IgD-negative memory B cell (primary cell): ENCODE measurements at regions not wholly inside any gene's neighbourhood (a gene's known extent, or its start where the extent isn't known, plus 50 kb on each side); places are given as distances from the start of the nearest gene placed in this dataset.
A peak's percentile ranks its signal among the peaks of the same experiment; 100 is the strongest.
"Not testable (repeated sequence)": the region's sequence is repeated elsewhere in the genome, so short reads cannot be mapped to it uniquely, and the experiment has no call there.

ENCODE experiments used
- H3K27ac Mint-ChIP-seq, 3 donors: one replicate each; pipeline ENCODE4 v1.8.0; 2020 to 2022; ENCODE audit warnings: mild to moderate bottlenecking in 3 of 3, mixed read lengths in 3 of 3, moderate library complexity in 1 of 3
- H3K27me3 Mint-ChIP-seq: one replicate; pipeline ENCODE4 v1.8.0; 2021; ENCODE audit warnings: mixed read lengths
- H3K36me3 Mint-ChIP-seq: one replicate; pipeline ENCODE4 v1.8.0; 2020; ENCODE audit warnings: mild to moderate bottlenecking, mixed read lengths
- H3K4me1 Mint-ChIP-seq, 3 donors: one replicate each; pipeline ENCODE4 v1.8.0; 2020 to 2022; ENCODE audit warnings: mixed read lengths in 3 of 3, mild to moderate bottlenecking in 1 of 3
- H3K4me3 Mint-ChIP-seq, 4 donors: one replicate each; pipeline ENCODE4 v1.8.0; 2020 to 2022; ENCODE audit warnings: mild to moderate bottlenecking in 4 of 4, mixed read lengths in 4 of 4, moderate library complexity in 3 of 4
- H3K9me3 Mint-ChIP-seq, 3 donors: one replicate each; pipeline ENCODE4 v1.8.0; 2020 to 2021; ENCODE audit warnings: mixed read lengths in 3 of 3, mild to moderate bottlenecking in 1 of 3

DNA sequence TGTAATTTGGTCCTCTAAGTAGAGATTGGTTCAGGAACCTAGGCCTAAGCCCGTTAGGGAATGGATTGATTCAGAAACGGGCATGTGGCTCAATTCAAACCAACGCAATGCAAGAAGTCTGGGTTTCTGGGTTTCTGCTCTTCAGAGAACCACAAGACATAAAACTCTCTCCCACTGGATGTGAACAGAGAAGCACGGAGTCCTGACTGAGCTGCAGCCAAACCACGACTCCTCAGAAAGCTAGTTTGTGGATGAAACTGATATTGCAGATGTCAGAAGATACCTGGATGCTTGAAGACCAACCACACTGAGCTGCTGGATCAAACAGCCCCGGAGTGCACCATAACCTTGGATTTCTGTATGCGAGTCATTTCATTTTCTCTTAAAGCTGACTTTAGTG is 50.0 kb downstream of the SOD2 start:
- H3K4me1 Mint-ChIP-seq: peaks cover 0 to 2% (median 0%) of the 10 kb centered on the region in 3 donors
- H3K27me3 Mint-ChIP-seq: no peaks in the 10 kb centered on the region
- peaks cover 13% of the 10 kb centered on the region for H3K36me3 Mint-ChIP-seq
- no peak overlapping the region for H3K4me3 Mint-ChIP-seq
- peak overlapping the region in 1 of 3 donors; percentile 65 for H3K27ac Mint-ChIP-seq
- H3K9me3 Mint-ChIP-seq: peaks cover 3 to 18% (median 8%) of the 10 kb centered on the region in 3 donors

GRCh38 chr6:159642481-159642880 is 50.6 kb downstream of the SOD2 start:
- no peak overlapping the region for H3K4me3 Mint-ChIP-seq
- peaks cover 5 to 21% (median 11%) of the 10 kb centered on the region in 3 donors for H3K9me3 Mint-ChIP-seq
- H3K27me3 Mint-ChIP-seq: no peaks in the 10 kb centered on the region
- no peak overlapping the region for H3K27ac Mint-ChIP-seq
- peaks cover 0 to 2% (median 0%) of the 10 kb centered on the region in 3 donors for H3K4me1 Mint-ChIP-seq
- H3K36me3 Mint-ChIP-seq: peaks cover 13% of the 10 kb centered on the region

DNA sequence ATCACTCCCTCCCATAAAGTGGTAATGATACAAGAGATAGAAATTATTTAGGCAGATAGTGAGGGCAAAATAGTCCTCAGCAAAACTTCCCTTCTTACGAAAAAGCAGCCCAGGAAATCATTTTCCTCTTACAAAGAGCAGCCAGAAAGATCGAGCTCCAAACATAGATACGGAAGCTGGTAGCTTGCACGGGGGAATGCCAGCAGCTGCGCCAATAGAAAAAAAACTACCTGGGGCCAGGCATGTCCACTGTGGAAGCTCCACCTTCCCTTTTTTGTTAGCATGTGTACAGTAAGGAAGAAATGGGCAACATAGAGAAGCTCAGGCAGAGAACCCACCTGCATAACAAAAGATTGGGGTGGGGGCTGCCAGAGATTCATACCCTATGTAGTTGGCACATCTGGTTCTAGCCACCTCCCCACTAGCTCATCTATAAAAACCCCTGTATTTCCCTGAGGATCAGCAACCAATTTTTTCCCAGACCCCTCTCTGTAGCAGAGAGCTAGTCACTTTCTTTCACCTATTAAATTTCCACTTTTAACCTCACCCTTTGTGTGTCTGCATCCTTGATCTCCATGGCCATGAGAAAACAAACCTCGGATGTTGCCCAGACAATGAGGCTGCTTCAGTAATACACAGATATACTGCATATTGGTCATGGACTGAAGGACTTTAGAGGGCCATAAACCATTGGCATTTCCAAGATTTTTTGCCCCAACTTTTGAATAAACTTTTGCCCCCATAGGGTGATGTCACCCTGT is 52.1 kb downstream of the SOD2 start:
- Mint-ChIP-seq H3K27me3 (no peaks in the 10 kb centered on the region), H3K9me3 (peaks cover 5 to 21% (median 11%) of the 10 kb centered on the region in 3 donors), H3K36me3 (peaks cover 11% of the 10 kb centered on the region), H3K27ac (no peak overlapping the region), H3K4me1 (peaks cover 0 to 2% (median 0%) of the 10 kb centered on the region in 3 donors), H3K4me3 (no peak overlapping the region)

- Mint-ChIP-seq H3K27me3 (no peaks in the 10 kb centered on the region), H3K36me3 (peaks cover 11% of the 10 kb centered on the region), H3K27ac (no peak overlapping the region), H3K4me1 (peaks cover 0 to 2% (median 0%) of the 10 kb centered on the region in 3 donors), H3K9me3 (peaks cover 5 to 21% (median 11%) of the 10 kb centered on the region in 3 donors), H3K4me3 (peak overlapping the region in 1 of 4 donors; percentile 2)
These were observed 52.7 kb downstream of the SOD2 start for GRCh38 chr6:159640322-159640721.

DNA sequence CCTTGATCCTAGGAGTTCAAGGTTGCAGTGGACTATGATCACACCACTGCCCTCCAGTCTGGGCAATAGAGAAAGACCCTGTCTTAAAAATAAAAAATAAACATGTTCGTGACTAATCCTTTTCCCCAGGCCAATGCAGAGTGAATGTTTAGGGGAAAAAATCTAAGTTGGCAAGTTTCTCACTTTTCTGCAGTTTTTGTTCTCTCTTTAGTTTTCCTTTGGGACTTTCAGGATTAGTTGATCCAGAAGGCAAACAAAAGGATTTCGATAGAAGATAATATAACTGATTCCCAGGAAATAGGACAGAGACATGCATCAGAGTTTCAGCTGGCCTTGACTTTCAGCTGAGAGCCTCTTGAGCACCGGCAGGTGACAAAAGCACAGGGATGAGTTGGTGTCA is 53.3 kb downstream of the SOD2 start:
- Mint-ChIP-seq H3K27me3 (no peaks in the 10 kb centered on the region), H3K4me3 (no peak overlapping the region), H3K27ac (no peak overlapping the region), H3K36me3 (peaks cover 8% of the 10 kb centered on the region), H3K4me1 (no peaks in the 10 kb centered on the region), H3K9me3 (peaks cover 5 to 21% (median 11%) of the 10 kb centered on the region in 3 donors)

DNA sequence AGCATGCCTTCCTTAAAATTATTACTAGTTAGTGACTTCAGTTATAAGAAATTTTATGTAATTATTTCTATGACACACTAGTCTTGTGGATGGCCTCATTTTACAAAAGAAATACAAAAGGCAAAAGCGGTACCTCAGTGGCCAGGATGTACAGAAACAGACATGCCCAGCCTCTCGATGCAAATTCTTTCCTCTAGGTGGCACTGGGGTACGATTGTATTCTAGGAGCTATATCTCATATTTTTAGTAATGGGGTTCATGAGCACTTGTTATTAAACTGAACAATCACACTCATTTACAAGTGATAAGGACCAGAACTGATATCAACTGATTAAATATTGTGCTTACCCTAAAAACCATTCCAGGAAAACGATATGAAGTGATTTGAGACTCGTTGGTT is 59.8 kb downstream of the SOD2 start:
- peaks cover 2 to 5% (median 3%) of the 10 kb centered on the region in 3 donors for H3K9me3 Mint-ChIP-seq
- no peak overlapping the region for H3K27ac Mint-ChIP-seq
- H3K4me1 Mint-ChIP-seq: no peaks in the 10 kb centered on the region
- peaks cover 5% of the 10 kb centered on the region for H3K27me3 Mint-ChIP-seq
- H3K36me3 Mint-ChIP-seq: peaks cover 2% of the 10 kb centered on the region
- no peak overlapping the region for H3K4me3 Mint-ChIP-seq

DNA sequence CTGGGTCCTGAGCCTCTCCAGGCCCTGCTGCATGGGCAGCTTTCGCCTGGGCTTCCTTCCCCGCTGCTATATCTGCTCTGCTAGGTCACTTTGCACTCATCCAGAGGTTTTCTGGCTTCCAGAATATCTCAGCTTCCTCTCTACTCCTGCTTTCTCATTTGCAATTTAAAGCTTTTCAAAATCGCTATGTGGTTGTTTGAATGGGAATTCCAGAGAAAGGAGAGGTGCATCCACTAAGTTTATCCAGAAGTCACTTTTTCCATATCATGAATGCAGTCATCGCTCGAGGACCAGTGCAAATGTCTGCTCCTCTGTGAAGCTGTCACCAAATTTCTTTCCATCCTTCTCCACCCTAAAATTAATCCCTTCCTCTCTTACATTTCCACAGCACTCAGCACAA is 61.2 kb downstream of the SOD2 start:
- Mint-ChIP-seq H3K27ac (no peak overlapping the region), H3K4me3 (no peak overlapping the region), H3K27me3 (peaks cover 5% of the 10 kb centered on the region), H3K9me3 (peaks cover 0 to 1% (median 0%) of the 10 kb centered on the region in 3 donors), H3K4me1 (no peaks in the 10 kb centered on the region), H3K36me3 (peaks cover 2% of the 10 kb centered on the region)

GRCh38 chr6:159627939-159628338 is 65.1 kb downstream of the SOD2 start:
- Mint-ChIP-seq H3K4me1 (no peaks in the 10 kb centered on the region), H3K4me3 (no peak overlapping the region), H3K36me3 (peaks cover 2% of the 10 kb centered on the region), H3K27ac (no peak overlapping the region), H3K9me3 (peaks cover 0 to 1% (median 0%) of the 10 kb centered on the region in 3 donors), H3K27me3 (peaks cover 5% of the 10 kb centered on the region)

- not testable (repeated sequence) for H3K27me3 Mint-ChIP-seq, H3K9me3 Mint-ChIP-seq, H3K4me3 Mint-ChIP-seq, H3K27ac Mint-ChIP-seq, H3K4me1 Mint-ChIP-seq, H3K36me3 Mint-ChIP-seq
These were observed 66.5 kb downstream of the SOD2 start for GRCh38 chr6:159626506-159626905.

GRCh38 chr6:159623156-159623555 is 69.9 kb downstream of the SOD2 start:
- Mint-ChIP-seq H3K9me3 (peaks cover 0 to 3% (median 1%) of the 10 kb centered on the region in 3 donors), H3K36me3 (no peaks in the 10 kb centered on the region), H3K4me3 (no peak overlapping the region), H3K4me1 (no peaks in the 10 kb centered on the region), H3K27me3 (no peaks in the 10 kb centered on the region), H3K27ac (no peak overlapping the region)

- H3K36me3 Mint-ChIP-seq: peaks cover 1% of the 10 kb centered on the region
- no peaks in the 10 kb centered on the region for H3K4me1 Mint-ChIP-seq
- H3K9me3 Mint-ChIP-seq: peaks cover 4 to 23% (median 14%) of the 10 kb centered on the region in 3 donors
- no peaks in the 10 kb centered on the region for H3K27me3 Mint-ChIP-seq
- H3K4me3 Mint-ChIP-seq: no peak overlapping the region
- peak overlapping the region in 1 of 3 donors; percentile 63 for H3K27ac Mint-ChIP-seq
These were observed 72.1 kb downstream of the SOD2 start for GRCh38 chr6:159620947-159621346.

DNA sequence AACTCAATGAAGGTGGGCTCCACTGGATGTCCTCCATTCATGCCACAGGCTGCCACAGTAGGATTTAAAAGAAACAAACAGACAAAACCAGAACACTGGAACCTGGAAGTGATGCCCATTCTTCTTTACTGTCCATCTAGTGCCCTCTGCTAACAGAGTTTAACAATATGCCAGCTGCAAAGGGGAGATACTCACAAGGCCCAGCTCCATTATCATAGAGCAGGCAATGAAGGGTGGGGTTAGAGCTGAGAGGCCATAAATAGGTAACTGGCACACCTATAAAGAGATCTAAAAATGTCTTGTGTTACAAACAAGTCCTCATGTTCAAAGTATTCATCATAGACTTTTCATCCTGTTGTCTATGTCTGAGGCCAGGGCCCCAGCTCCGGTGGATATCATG is 75.6 kb downstream of the SOD2 start:
- H3K9me3 Mint-ChIP-seq: peaks cover 6 to 39% (median 25%) of the 10 kb centered on the region in 3 donors

DNA sequence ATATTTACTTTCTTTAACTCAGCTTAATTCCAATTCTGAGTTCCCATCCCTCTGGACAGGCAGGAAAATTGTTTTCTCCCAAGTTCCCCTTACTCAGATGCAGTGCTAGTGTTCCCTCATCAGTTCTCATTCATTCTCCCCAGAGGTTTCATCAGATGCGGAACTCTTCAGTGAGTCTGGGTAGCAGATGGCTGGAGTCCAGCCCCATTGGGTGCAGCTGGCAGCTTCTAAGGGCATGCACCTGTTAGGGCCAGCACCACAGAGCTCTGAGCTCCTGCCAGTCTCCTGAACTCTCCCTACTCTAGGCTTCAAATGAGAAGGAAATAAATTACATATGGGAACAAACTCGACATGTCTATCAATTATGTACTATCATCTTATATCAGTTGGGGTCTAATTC is 76.6 kb downstream of the SOD2 start:
- Mint-ChIP-seq H3K27me3 (no peaks in the 10 kb centered on the region), H3K4me3 (no peak overlapping the region), H3K27ac (no peak overlapping the region), H3K36me3 (peaks cover 4% of the 10 kb centered on the region), H3K9me3 (peaks cover 6 to 39% (median 25%) of the 10 kb centered on the region in 3 donors), H3K4me1 (no peaks in the 10 kb centered on the region)

More for the DNA sequence above, 75.6 kb downstream of the SOD2 start:
- no peak overlapping the region for H3K4me3 Mint-ChIP-seq
- H3K27ac Mint-ChIP-seq: no peak overlapping the region
- no peaks in the 10 kb centered on the region for H3K27me3 Mint-ChIP-seq
- H3K36me3 Mint-ChIP-seq: peaks cover 4% of the 10 kb centered on the region
- H3K4me1 Mint-ChIP-seq: no peaks in the 10 kb centered on the region

GRCh38 chr6:159615918-159616317 is 77.1 kb downstream of the SOD2 start:
- Mint-ChIP-seq H3K27me3 (no peaks in the 10 kb centered on the region), H3K9me3 (peaks cover 6 to 39% (median 25%) of the 10 kb centered on the region in 3 donors), H3K27ac (no peak overlapping the region), H3K36me3 (peaks cover 4% of the 10 kb centered on the region), H3K4me3 (no peak overlapping the region), H3K4me1 (no peaks in the 10 kb centered on the region)

- H3K4me1 Mint-ChIP-seq: no peaks in the 10 kb centered on the region
- H3K36me3 Mint-ChIP-seq: peaks cover 7% of the 10 kb centered on the region
- peaks cover 1 to 15% (median 11%) of the 10 kb centered on the region in 3 donors for H3K9me3 Mint-ChIP-seq
- H3K27ac Mint-ChIP-seq: no peak overlapping the region
- no peaks in the 10 kb centered on the region for H3K27me3 Mint-ChIP-seq
- no peak overlapping the region for H3K4me3 Mint-ChIP-seq
These were observed 82.2 kb downstream of the SOD2 start for GRCh38 chr6:159610881-159611280.

DNA sequence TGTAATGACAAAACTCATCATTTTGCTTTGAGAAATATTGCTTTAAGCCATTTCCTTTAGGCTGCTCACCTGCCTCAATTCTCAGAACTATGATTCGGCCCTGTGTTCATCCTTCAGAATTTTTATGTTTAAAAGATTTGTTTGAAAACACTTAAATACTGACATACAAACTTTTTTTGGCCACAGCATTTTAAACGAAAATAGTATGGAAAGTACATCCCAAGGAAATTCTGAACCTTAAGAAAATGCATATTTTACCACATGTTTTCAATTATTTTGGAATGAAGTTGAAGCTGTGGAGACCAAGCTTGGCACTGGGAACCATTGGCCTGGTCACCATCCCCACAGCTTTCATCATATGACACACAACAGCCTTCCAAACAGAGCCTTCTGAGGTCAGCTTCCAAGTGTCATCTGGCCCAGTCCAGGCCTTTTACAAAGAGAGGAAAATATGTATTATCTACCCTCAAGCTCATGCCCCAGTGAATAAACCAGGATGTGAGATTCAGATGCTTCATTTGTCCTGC is 83.3 kb downstream of the SOD2 start:
- H3K36me3 Mint-ChIP-seq: peaks cover 7% of the 10 kb centered on the region
- no peak overlapping the region for H3K27ac Mint-ChIP-seq
- H3K27me3 Mint-ChIP-seq: no peaks in the 10 kb centered on the region
- H3K9me3 Mint-ChIP-seq: peaks cover 1 to 7% (median 6%) of the 10 kb centered on the region in 3 donors
- H3K4me3 Mint-ChIP-seq: no peak overlapping the region
- H3K4me1 Mint-ChIP-seq: no peaks in the 10 kb centered on the region
